GM12878 (cell line): ENCODE measurements at regions not wholly inside any gene's neighbourhood (a gene's known extent, or its start where the extent isn't known, plus 50 kb on each side); places are given as distances from the start of the nearest gene placed in this dataset.

ENCODE experiments used
- ATAC-seq: fragments of 200-7000 bp; cut with Tn5 transposase; 3 replicates; pipeline ENCODE4 v1.9.1; 2020; ENCODE audit warnings: mild to moderate bottlenecking, moderate library complexity
- BruUV-seq: library from RNA; stranded (reverse); fragments of 400-500 nt; replicated peaks from 2 replicates; lab custom pipeline; 2021; lab: Mats Ljungman, UMichigan
- CTCF ChIA-PET: fragments of 300-600 bp; sonication (Branson Sonifier 250); formaldehyde crosslinking; extraction: SDS; loops from one replicate; lab custom pipeline; 2021; ENCODE audit warnings: inconsistent platforms; lab: Yijun Ruan, JAX
- POLR2A ChIA-PET: fragments of 350-600 bp; formaldehyde crosslinking; extraction: SDS; loops from one replicate; lab custom pipeline; 2021; ENCODE audit warnings: inconsistent platforms; lab: Charles Lee
- RAD21 ChIA-PET: fragments of 300-600 bp; sonication (Branson Sonifier 250); formaldehyde crosslinking; loops from one replicate; lab custom pipeline; 2023; ENCODE audit warnings: antibody characterized with exemption; ENCODE audit not compliant: unreplicated experiment; lab: Charles Lee
- SMC1A ChIA-PET: fragments of 300-600 bp; sonication (Branson Sonifier 250); formaldehyde crosslinking; loops from one replicate; lab custom pipeline; 2023; ENCODE audit not compliant: unreplicated experiment, uncharacterized antibody; lab: Charles Lee
- DNase-seq: peaks from one replicate; pipeline ENCODE4 v3.0.0-alpha.2; 2011; ENCODE audit warnings: low read depth, low spot score
- FAIRE-seq: peaks from 3 replicates; lab custom pipeline; 2011; peaks lifted over from hg19 to GRCh38; lab: Jason Lieb, UNC
- H2AFZ ChIP-seq: 2 replicates; pipeline ENCODE4 v1.6.0; 2011; ENCODE audit warnings: low read depth, low read length, control low read depth; ENCODE audit not compliant: control insufficient read depth
- H3K27ac ChIP-seq: 2 replicates; pipeline ENCODE4 v1.5.1; 2011; ENCODE audit warnings: control low read depth; ENCODE audit not compliant: control insufficient read depth, insufficient read depth
- H3K27me3 ChIP-seq, 2 experiments: replicated peaks in 1 of 2; 2 replicates each; pipeline versions ENCODE4 v1.6.0 to v1.6.1; 2011; ENCODE audit warnings: low read length in 1 of 2; ENCODE audit not compliant: control insufficient read depth in 2 of 2, insufficient read depth in 2 of 2
- H3K36me3 ChIP-seq, 2 experiments: 2 replicates each; pipeline ENCODE4 v1.5.1; 2011; ENCODE audit warnings: low read length in 1 of 2; ENCODE audit not compliant: control insufficient read depth in 2 of 2, insufficient read depth in 2 of 2
- H3K4me1 ChIP-seq: 2 replicates; pipeline ENCODE4 v1.6.1; 2011; ENCODE audit warnings: mild to moderate bottlenecking, low read length, moderate library complexity, mixed read lengths; ENCODE audit not compliant: control insufficient read depth, insufficient read depth
- H3K4me2 ChIP-seq: 2 replicates; pipeline ENCODE4 v1.6.0; 2011; ENCODE audit warnings: control low read depth; ENCODE audit not compliant: control insufficient read depth, insufficient read depth
- H3K4me3 ChIP-seq: fragments of 200-600 bp; sonication (generic); 2 replicates; pipeline ENCODE4 v1.5.1; 2016
- H3K79me2 ChIP-seq: 2 replicates; pipeline ENCODE4 v1.6.0; 2011; ENCODE audit warnings: low read length; ENCODE audit not compliant: control insufficient read depth, insufficient read depth
- H3K9ac ChIP-seq: 2 replicates; pipeline ENCODE4 v1.8.0; 2011; ENCODE audit warnings: low read length, control low read depth, mixed read lengths; ENCODE audit not compliant: control insufficient read depth, insufficient read depth
- H3K9me3 ChIP-seq: replicated peaks from 3 replicates; pipeline ENCODE4 v1.5.1; 2011; ENCODE audit warnings: mild to moderate bottlenecking, low read length; ENCODE audit not compliant: control insufficient read depth, insufficient read depth
- H4K20me1 ChIP-seq: 2 replicates; pipeline ENCODE4 v1.6.0; 2011; ENCODE audit not compliant: control insufficient read depth, insufficient read depth
- BMI1 ChIP-seq: fragments of 450-650 bp; IDR thresholded peaks from 2 replicates; pipeline ENCODE4 v1.6.1; 2016; ENCODE audit warnings: mild to moderate bottlenecking, moderate library complexity, borderline replicate concordance
- EGR1 ChIP-seq, 2 experiments: IDR thresholded peaks; 1 replicate in 1 of 2; 2 replicates in 1 of 2; pipeline ENCODE4 v1.6.1; 2011 to 2012; ENCODE audit warnings: low read depth in 2 of 2, low read length in 2 of 2, borderline replicate concordance in 1 of 2, mild to moderate bottlenecking in 1 of 2, moderate library complexity in 1 of 2
- EP300 ChIP-seq, 2 experiments: fragments of 150-350 bp in 1 of 2; IDR thresholded peaks; 2 replicates each; pipeline ENCODE4 v1.6.1; 2011 to 2012; ENCODE audit warnings: low read depth in 2 of 2, low read length in 2 of 2, borderline replicate concordance in 1 of 2, improper control_type of control experiment in 1 of 2, inconsistent platforms in 1 of 2; ENCODE audit not compliant: control insufficient read depth in 1 of 2
- HCFC1 ChIP-seq: fragments of 150-350 bp; IDR thresholded peaks from 2 replicates; pipeline ENCODE4 v1.6.1; 2014; ENCODE audit warnings: low read length
- KAT2A ChIP-seq: conservative IDR thresholded peaks from 2 replicates; pipeline ENCODE4 v1.6.1; 2011; ENCODE audit warnings: low read depth, low read length; ENCODE audit not compliant: control insufficient read depth
- MLLT1 ChIP-seq: fragments of 450-650 bp; IDR thresholded peaks from 2 replicates; pipeline ENCODE4 v1.6.1; 2016; ENCODE audit warnings: mild to moderate bottlenecking
- NFYA ChIP-seq: IDR thresholded peaks from 2 replicates; pipeline ENCODE4 v1.6.1; 2011; ENCODE audit warnings: low read depth, mild to moderate bottlenecking, low read length, improper control_type of control experiment, borderline replicate concordance
- NFYB ChIP-seq: IDR thresholded peaks from 2 replicates; pipeline ENCODE4 v1.6.1; 2011; ENCODE audit warnings: low read depth, mild to moderate bottlenecking, low read length, improper control_type of control experiment, moderate library complexity; ENCODE audit not compliant: insufficient read depth
- RAD21 ChIP-seq: IDR thresholded peaks from 2 replicates; pipeline ENCODE4 v1.6.1; 2011; ENCODE audit warnings: mild to moderate bottlenecking, low read depth, low read length, moderate library complexity; ENCODE audit not compliant: insufficient read depth
- SP1 ChIP-seq: IDR thresholded peaks from one replicate; pipeline ENCODE4 v1.6.1; 2011; ENCODE audit warnings: low read depth, low read length
- TAF1 ChIP-seq: IDR thresholded peaks from 2 replicates; pipeline ENCODE4 v1.6.1; 2011; ENCODE audit warnings: mild to moderate bottlenecking, low read depth, low read length, borderline replicate concordance
- TARDBP ChIP-seq: IDR thresholded peaks from 2 replicates; pipeline ENCODE4 v1.6.1; 2016; ENCODE audit warnings: borderline replicate concordance
- YY1 ChIP-seq: IDR thresholded peaks from 2 replicates; pipeline ENCODE4 v1.6.1; 2011; ENCODE audit warnings: low read depth, mild to moderate bottlenecking, low read length
- ZBTB4 ChIP-seq: fragments of 450-650 bp; formaldehyde crosslinking; IDR thresholded peaks from 2 replicates; pipeline ENCODE4 v1.4.0; 2022; ENCODE audit warnings: mild to moderate bottlenecking, moderate library complexity
- ZNF274 ChIP-seq: IDR thresholded peaks from one replicate; pipeline ENCODE4 v1.8.0; 2011; ENCODE audit not compliant: insufficient read length, insufficient read depth
- WGBS: methylation state at CpG from one replicate; pipeline ENCODE4 v1.1.6; 2016; ENCODE audit warnings: low lambda C conversion rate; ENCODE audit not compliant: insufficient replicate concordance, insufficient coverage; ENCODE audit errors: missing lambda C conversion rate; 5-methylcytosine and 5-hydroxymethylcytosine counted together
- in situ Hi-C: fragments of 300-500 bp; cut with MboI; formaldehyde crosslinking; loops from 9 replicates; pipeline ENCODE4 v1.14.3; 2018; ENCODE audit warnings: mixed read lengths
- intact Hi-C: fragments of 100-400 bp; cut with micrococcal nuclease; formaldehyde crosslinking; loops from one replicate; pipeline ENCODE4 v1.14.2; 2022; ENCODE audit not compliant: unreplicated experiment

- H3K9me3 ChIP-seq = no peaks in the 10 kb centered on the region
- WGBS = 0% methylated on average over 3 of the region's 3 CpGs
- FAIRE-seq (no peak), DNase-seq (no peak), ATAC-seq (no peak)
- H3K27ac ChIP-seq = no peak overlapping the region
- H3K27me3 ChIP-seq = no peaks in the 10 kb centered on the region
- SMC1A ChIA-PET = no interaction called here
- in situ Hi-C loops = no loop called here
- no peaks in the 10 kb centered on the region for H3K36me3 ChIP-seq
- no peaks in the 10 kb centered on the region for H4K20me1 ChIP-seq
- no peak overlapping the region for H3K9ac ChIP-seq
- intact Hi-C loops = no loop called here
- no TSS peak for BruUV-seq
- no peaks in the 10 kb centered on the region for H3K4me1 ChIP-seq
- H3K4me3 ChIP-seq = no peak overlapping the region
- no peaks in the 10 kb centered on the region for H3K79me2 ChIP-seq
- POLR2A ChIA-PET = no interaction called here
- CTCF ChIA-PET = no interaction called here
- TF ChIP-seq TAF1 (no peak), EP300 (IDR thresholded peaks at IDR 0.05; ENCODE audit: borderline replicate concordance in 1 of 2, control insufficient read depth in 1 of 2, low read depth in 2 of 2, low read length in 2 of 2) (no peak), YY1 (no peak)
- RAD21 ChIA-PET = no interaction called here
- no peak overlapping the region for H2AFZ ChIP-seq
- H3K4me2 ChIP-seq = no peak overlapping the region
These were observed 123.6 kb downstream of the ZNF608 start for GRCh38 chr5:124622851-124623250.

GRCh38 chr5:124621279-124621678 lies 125.2 kb downstream of the ZNF608 start:
- DNase-seq (no peak), ATAC-seq (no peak), FAIRE-seq (no peak)
- H3K36me3 ChIP-seq = no peaks in the 10 kb centered on the region
- no peaks in the 10 kb centered on the region for H3K9me3 ChIP-seq
- ChIA-PET CTCF (no interaction called here), SMC1A (interaction anchor here (0.8 to 1.0 kb wide), 3 partner anchors 9 to 671 kb away, joined by 3 read pairs; no protein-coding TSS in a partner anchor), POLR2A (no interaction called here), RAD21 (no interaction called here)
- H3K9ac ChIP-seq = no peak overlapping the region
- H2AFZ ChIP-seq = no peak overlapping the region
- no peak overlapping the region for H3K4me3 ChIP-seq
- no peaks in the 10 kb centered on the region for H3K27me3 ChIP-seq
- in situ Hi-C loops (no loop called here), intact Hi-C loops (no loop called here)
- no peaks in the 10 kb centered on the region for H4K20me1 ChIP-seq
- H3K4me2 ChIP-seq = no peak overlapping the region
- H3K79me2 ChIP-seq = no peaks in the 10 kb centered on the region
- H3K4me1 ChIP-seq = no peaks in the 10 kb centered on the region
- BruUV-seq = no TSS peak
- WGBS = 64% methylated on average over 5 of the region's 5 CpGs
- H3K27ac ChIP-seq = no peak overlapping the region
- no peak for TF ChIP-seq ZNF274
- no peak for TF ChIP-seq TARDBP
- no peak for TF ChIP-seq NFYB
- no peak for TF ChIP-seq SP1
- no peak for TF ChIP-seq ZBTB4 (CRISPR knock-in tag)
- TF ChIP-seq BMI1 = no peak
- no peak for TF ChIP-seq HCFC1
- TF ChIP-seq EGR1 (IDR thresholded peaks at IDR 0.05; ENCODE audit: borderline replicate concordance in 1 of 2, low read depth in 2 of 2, low read length in 2 of 2) = no peak
- TF ChIP-seq RAD21 = no peak
- no peak for TF ChIP-seq KAT2A
- TF ChIP-seq NFYA = no peak
- no peak for TF ChIP-seq MLLT1
